ENCODE measurements at regions not wholly inside any gene's neighbourhood (a gene's known extent, or its start where the extent isn't known, plus 50 kb on each side); places are given as distances from the start of the nearest gene placed in this dataset.

DNA sequence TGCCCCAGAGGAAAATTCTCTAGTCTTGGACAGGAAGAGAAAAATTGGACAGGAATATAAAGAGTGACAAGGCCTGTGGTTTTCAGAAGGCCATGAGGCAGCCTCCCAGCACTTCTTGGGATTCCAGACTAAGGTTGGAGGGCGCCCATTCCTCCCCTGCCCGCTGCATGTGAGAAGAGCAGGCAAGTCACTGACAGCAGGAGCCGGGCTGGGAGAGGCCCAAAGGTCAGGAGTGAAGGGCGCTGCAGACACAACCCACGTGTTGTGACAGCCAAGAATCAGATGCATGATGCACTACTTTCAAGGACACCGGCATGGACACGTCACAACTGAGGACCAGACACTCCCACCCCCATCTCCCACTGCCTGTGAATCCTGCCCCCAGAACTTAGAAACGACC lies 256.7 kb downstream of the CBLN1 start:
- no peak for TF ChIP-seq JUND (IDR thresholded peaks at IDR 0.05; ENCODE audit: low read depth)
- DNase-seq (ENCODE audit: low read depth in 1 of 2, low spot score in 1 of 2): no peak
- in situ Hi-C loops (cut with HindIII; ENCODE audit: low pct_unique_long_range_greater_than_20kb, low sequenced_read_pairs): no loop called here

DNA sequence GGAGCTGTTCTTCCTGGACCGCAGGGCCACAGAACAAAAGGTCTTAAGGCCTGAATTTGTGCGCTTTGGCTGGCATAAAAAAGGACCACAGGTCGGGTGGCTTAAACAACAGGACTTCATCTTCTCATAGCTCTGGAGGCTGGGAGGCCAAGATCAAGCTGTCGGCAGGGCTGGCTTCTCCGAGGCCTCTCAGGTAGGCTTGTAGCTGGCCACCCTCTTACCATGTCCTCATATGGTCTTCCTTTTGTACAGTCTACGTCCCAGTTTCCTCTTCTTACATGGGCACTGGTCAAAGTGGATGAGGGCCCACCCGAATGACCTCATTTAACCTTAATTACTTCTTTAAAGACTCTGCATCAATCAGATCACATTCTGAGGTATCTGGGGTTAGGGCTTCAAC lies 257.6 kb downstream of the CBLN1 start:
- no peak for DNase-seq (ENCODE audit: low read depth in 1 of 2, low spot score in 1 of 2)
- in situ Hi-C loops (cut with HindIII; ENCODE audit: low pct_unique_long_range_greater_than_20kb, low sequenced_read_pairs): no loop called here
- TF ChIP-seq JUND (IDR thresholded peaks at IDR 0.05; ENCODE audit: low read depth): no peak

DNA sequence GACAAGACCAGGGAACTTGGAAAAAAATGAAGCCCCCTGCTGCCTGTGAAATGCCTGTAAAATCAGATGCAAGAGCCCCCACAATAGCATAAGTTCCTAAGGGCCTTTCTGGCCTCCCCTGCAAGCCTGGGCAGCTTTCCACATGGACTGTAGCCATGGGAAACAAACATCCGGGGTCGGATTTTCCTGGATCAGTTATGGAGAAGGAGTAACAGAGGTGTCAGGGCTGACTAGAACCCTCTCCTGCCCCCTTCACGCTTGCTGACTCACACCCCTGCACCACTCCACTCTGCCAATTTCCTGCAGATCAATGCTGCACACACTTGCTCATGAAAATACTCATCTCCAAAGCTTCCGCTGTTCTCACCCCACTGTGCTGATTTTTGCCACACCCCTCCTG lies 258.6 kb downstream of the CBLN1 start:
- no peak for TF ChIP-seq JUND (IDR thresholded peaks at IDR 0.05; ENCODE audit: low read depth)
- DNase-seq (ENCODE audit: low read depth in 1 of 2, low spot score in 1 of 2): no peak
- in situ Hi-C loops (cut with HindIII; ENCODE audit: low pct_unique_long_range_greater_than_20kb, low sequenced_read_pairs): no loop called here

DNA sequence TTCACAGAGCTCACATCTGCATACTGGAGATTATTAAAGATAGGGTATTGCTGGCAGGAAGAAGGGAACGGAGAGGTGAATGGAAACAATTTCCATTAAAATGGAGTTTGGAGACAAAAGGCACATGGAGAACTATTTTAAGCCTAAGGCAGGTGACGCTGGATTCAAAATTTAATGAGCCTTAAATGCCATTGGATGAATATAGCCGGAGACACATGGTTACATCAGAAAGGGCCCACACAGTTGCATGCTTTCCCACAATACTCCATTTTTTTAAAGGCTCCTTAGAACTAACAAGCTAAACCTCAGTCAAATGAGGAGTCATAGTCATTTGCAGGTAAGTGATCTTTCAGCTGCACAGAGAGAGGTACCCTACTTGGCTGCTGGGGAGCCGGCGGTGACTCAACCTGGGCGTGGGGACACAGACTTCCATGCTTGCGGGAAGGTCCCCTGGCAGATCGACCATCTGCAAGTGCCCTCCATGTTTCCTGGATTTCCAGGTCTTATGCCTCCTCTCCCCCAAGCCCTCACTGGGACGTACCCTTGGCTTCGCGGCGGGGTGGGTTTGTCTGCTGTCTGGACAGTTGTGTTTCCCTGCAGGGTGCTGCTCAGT lies 259.2 kb downstream of the CBLN1 start:
- TF ChIP-seq JUND (IDR thresholded peaks at IDR 0.05; ENCODE audit: low read depth): no peak
- in situ Hi-C loops (cut with HindIII; ENCODE audit: low pct_unique_long_range_greater_than_20kb, low sequenced_read_pairs): no loop called here
- DNase-seq (ENCODE audit: low read depth in 1 of 2, low spot score in 1 of 2): no peak

DNA sequence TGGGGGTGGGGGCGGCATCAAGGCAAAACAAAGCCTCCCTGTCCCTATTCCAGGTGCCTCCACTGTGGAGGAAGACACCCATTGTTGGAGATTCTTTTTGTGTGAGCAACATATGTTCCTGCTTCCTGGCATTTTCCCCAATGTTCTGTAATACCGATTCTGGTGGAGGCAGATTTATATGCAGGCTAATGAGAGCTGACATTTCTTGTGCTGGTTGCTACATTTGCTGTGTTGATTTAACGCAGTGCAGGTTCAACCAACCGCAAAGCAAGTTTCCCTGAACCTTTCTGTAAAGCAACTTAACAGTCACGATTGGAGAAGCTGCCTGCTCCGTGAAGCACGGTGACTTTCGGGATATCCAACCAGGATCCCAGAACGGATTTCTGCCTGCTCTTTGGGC lies 260.5 kb downstream of the CBLN1 start:
- in situ Hi-C loops (cut with HindIII; ENCODE audit: low pct_unique_long_range_greater_than_20kb, low sequenced_read_pairs): no loop called here
- no peak for DNase-seq (ENCODE audit: low read depth in 1 of 2, low spot score in 1 of 2)
- no peak for TF ChIP-seq JUND (IDR thresholded peaks at IDR 0.05; ENCODE audit: low read depth)

GRCh38 chr16:49020436-49020835 lies 261.2 kb downstream of the CBLN1 start:
- no peak for TF ChIP-seq JUND (IDR thresholded peaks at IDR 0.05; ENCODE audit: low read depth)
- in situ Hi-C loops (cut with HindIII; ENCODE audit: low pct_unique_long_range_greater_than_20kb, low sequenced_read_pairs): no loop called here
- DNase-seq (ENCODE audit: low read depth in 1 of 2, low spot score in 1 of 2): no peak

GRCh38 chr16:49019831-49020230 lies 261.8 kb downstream of the CBLN1 start:
- TF ChIP-seq JUND (IDR thresholded peaks at IDR 0.05; ENCODE audit: low read depth): no peak
- no peak for DNase-seq (ENCODE audit: low read depth in 1 of 2, low spot score in 1 of 2)
- in situ Hi-C loops (cut with HindIII; ENCODE audit: low pct_unique_long_range_greater_than_20kb, low sequenced_read_pairs): no loop called here

DNA sequence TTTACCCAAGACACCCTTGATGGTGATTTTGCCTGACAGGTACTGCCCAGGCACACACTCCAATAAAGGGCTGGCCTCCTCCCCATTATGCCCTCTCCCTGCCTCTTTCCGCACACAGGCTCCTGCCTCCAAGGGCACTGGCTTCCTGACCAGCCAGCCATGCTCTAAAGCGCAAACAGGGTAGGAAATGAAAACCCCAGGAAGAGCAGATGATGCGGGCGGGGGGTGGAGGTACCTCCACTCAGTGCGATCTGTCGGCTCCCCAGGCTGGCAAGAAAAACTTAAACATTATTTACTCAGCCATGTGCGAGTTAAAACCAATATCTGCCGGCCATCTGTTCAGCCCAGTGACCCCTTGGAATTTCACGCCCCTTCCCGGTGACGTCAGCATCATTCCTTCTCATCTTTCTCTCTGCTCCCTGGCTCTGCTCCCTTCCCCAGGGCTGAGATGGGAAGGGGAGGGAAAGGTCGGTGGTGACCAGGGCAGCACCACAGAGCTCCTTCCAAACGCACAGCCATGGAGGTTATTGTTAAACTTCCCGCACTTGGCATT lies 262.5 kb downstream of the CBLN1 start:
- TF ChIP-seq JUND (IDR thresholded peaks at IDR 0.05; ENCODE audit: low read depth): no peak
- no peak for DNase-seq (ENCODE audit: low read depth in 1 of 2, low spot score in 1 of 2)
- in situ Hi-C loops (cut with HindIII; ENCODE audit: low pct_unique_long_range_greater_than_20kb, low sequenced_read_pairs): no loop called here

- TF ChIP-seq JUND (IDR thresholded peaks at IDR 0.05; ENCODE audit: low read depth): no peak
- in situ Hi-C loops (cut with HindIII; ENCODE audit: low pct_unique_long_range_greater_than_20kb, low sequenced_read_pairs): no loop called here
- no peak for DNase-seq (ENCODE audit: low read depth in 1 of 2, low spot score in 1 of 2)
Observed at GRCh38 chr16:49018259-49018931, 263.2 kb downstream of the CBLN1 start.

- no peak for TF ChIP-seq JUND (IDR thresholded peaks at IDR 0.05; ENCODE audit: low read depth)
- in situ Hi-C loops (cut with HindIII; ENCODE audit: low pct_unique_long_range_greater_than_20kb, low sequenced_read_pairs): no loop called here
- no peak for DNase-seq (ENCODE audit: low read depth in 1 of 2, low spot score in 1 of 2)
Observed at GRCh38 chr16:49017501-49017900, 264.1 kb downstream of the CBLN1 start.

DNA sequence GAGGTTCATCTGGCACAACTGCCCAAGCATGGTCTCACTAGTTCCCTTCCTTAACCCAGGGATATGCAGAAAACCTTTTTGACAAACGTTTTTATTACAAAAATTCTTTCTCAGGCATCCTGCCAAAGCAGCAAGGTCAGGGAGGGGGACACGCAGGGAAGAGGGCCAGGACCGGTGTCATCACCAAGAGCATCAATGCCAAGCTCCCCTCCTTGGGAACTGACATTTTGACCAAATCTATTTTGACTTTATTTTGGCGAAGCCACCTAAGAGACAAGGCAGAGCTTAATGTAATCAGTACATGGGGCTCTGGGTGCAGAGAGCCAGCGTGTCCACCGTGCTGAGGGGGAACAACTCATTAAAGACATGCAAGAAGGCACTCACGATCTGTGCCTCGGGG lies 265.2 kb downstream of the CBLN1 start:
- DNase-seq (ENCODE audit: low read depth in 1 of 2, low spot score in 1 of 2): no peak
- in situ Hi-C loops (cut with HindIII; ENCODE audit: low pct_unique_long_range_greater_than_20kb, low sequenced_read_pairs): no loop called here
- no peak for TF ChIP-seq JUND (IDR thresholded peaks at IDR 0.05; ENCODE audit: low read depth)

DNA sequence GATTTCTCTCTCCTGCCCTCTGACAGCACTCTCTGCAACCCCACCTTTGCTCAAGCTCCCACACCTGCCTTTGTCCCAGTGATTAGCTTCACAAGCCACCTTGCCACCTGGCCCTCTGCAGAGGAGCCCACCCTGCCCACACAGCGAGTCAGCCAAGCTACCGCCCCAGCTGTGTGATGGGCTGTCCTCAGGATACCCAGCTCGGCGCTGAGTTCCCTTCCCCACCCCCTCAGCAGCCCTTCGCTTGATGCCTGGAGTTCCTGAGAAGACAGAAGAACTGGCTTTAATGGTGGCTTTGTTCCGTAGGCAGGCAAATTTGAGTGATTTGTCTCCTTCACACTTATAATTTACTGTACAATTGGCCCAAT lies 266.4 kb downstream of the CBLN1 start:
- DNase-seq (ENCODE audit: low read depth in 1 of 2, low spot score in 1 of 2): no peak
- in situ Hi-C loops (cut with HindIII; ENCODE audit: low pct_unique_long_range_greater_than_20kb, low sequenced_read_pairs): no loop called here

DNA sequence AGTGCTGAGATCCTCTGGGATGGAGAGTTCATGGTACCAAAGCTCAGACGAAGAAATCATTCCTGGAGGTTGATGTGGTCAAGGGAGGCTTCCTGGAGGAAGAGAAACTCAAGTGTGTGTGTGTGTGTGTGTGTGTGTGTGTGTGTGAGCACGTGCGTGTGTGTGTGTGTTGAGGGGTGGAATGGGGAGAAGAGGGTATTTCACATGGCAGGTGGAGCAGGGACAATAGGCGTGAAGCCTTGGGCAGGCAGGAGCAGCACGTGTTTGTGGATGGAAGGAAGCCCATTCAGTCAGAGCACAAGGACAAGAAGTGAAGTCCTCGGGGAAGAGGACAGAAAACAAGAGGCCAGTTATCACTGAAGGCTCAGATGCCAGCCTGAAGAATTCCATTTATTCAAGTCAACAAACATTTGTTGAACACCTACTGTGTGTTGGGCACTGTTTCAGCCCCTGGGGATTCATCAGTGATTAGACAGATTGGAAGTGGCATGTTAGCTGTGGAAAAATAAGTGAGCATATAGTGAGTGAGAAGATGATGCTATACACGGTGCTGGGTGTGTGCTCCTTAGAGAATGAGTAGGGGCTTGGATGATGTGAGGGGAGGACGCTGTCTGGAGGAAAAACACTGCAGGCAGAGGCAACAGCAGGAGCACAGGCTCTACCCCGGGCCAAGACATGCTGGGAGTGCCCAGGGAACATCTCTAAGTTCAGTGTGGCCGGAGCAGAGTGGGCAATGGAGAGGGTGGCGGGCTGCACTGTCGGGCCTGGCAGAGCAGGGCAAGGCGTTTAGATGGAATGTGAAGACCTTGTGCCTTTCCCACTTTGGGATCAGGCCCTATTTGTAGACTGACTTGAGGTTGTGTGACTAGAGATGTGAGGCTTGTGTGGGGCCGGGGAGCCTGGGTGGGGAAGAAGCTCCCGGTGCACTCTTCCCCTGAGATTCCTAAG lies 267.1 kb downstream of the CBLN1 start:
- in situ Hi-C loops (cut with HindIII; ENCODE audit: low pct_unique_long_range_greater_than_20kb, low sequenced_read_pairs): no loop called here
- DNase-seq (ENCODE audit: low read depth in 1 of 2, low spot score in 1 of 2): no peak
- no peak for TF ChIP-seq JUND (IDR thresholded peaks at IDR 0.05; ENCODE audit: low read depth)

More for the DNA sequence above, 266.4 kb downstream of the CBLN1 start:
- TF ChIP-seq JUND (IDR thresholded peaks at IDR 0.05; ENCODE audit: low read depth): no peak

Data from T47D (cell line).